ENCODE measurements at regions not wholly inside any gene's neighbourhood (a gene's known extent, or its start where the extent isn't known, plus 50 kb on each side); places are given as distances from the start of the nearest gene placed in this dataset.

- no peak for DNase-seq
- Histone ChIP-seq H3K27ac (no peak overlapping the region), H3K27me3 (replicated peaks; ENCODE audit: insufficient read depth) (no peaks in the 10 kb centered on the region), H3K36me3 (ENCODE audit: low read depth) (no peaks in the 10 kb centered on the region), H3K4me1 (ENCODE audit: insufficient read depth) (no peaks in the 10 kb centered on the region), H3F3A (ENCODE audit: insufficient read depth) (no peaks in the 10 kb centered on the region), H4K20me1 (ENCODE audit: insufficient read depth) (no peaks in the 10 kb centered on the region), H3K9me2 (ENCODE audit: insufficient read depth) (no peaks in the 10 kb centered on the region), H3K79me2 (ENCODE audit: insufficient read depth) (no peaks in the 10 kb centered on the region), H2AFZ (no peak overlapping the region), H3K4me3 (no peak overlapping the region), H3K9ac (no peak overlapping the region), H3K9me3 (ENCODE audit: low read depth) (no peaks in the 10 kb centered on the region), H3K4me2 (ENCODE audit: unreplicated experiment) (no peak overlapping the region)
- 56 to 60% methylated on average over 9 of the region's 9 CpGs for WGBS, 2 experiments (ENCODE audit: low coverage in 1 of 2, low lambda C conversion rate in 2 of 2, missing lambda C conversion rate in 2 of 2)
- in situ Hi-C loops (cut with MboI) = no loop called here
- TF ChIP-seq EZH2 (IDR thresholded peaks at IDR 0.05; ENCODE audit: insufficient read depth, poor library complexity, severe bottlenecking) = no peak
- no peak for TF ChIP-seq EZH2phosphoT487 (IDR thresholded peaks at IDR 0.05; ENCODE audit: insufficient read depth, low read depth)
Measured at GRCh38 chr18:69217196-69218000, 183.3 kb upstream of the DOK6 start.

DNA sequence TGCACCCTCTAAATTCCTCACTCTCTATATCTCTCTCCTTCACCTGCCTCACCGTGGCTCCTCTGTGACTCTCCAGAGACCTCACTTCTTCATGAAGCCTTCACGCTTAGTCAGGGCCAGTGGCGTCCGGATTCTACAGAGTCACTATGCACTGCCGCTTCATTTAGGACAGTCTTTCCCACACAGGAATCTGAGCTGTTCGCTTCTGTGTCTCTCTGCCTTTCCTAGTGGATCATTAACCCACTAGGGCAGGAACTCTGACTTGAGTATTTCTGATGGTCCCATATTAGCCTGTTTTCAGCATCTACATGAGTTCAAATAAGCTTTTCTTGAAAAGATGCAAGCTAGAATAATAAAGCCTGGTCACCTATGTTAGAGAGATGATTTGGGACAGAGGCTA is 180.2 kb upstream of the DOK6 start:
- no peak for DNase-seq
- H4K20me1 ChIP-seq (ENCODE audit: insufficient read depth) = no peaks in the 10 kb centered on the region
- H3K27me3 ChIP-seq (replicated peaks; ENCODE audit: insufficient read depth) = no peaks in the 10 kb centered on the region

GRCh38 chr18:69222089-69222488 is 178.6 kb upstream of the DOK6 start:
- no peak overlapping the region for H3K4me2 ChIP-seq (ENCODE audit: unreplicated experiment)
- H3K9me3 ChIP-seq (ENCODE audit: low read depth) = no peaks in the 10 kb centered on the region
- H3K9ac ChIP-seq = no peak overlapping the region
- H2AFZ ChIP-seq = no peak overlapping the region
- no peak overlapping the region for H3K27ac ChIP-seq
- no peak for DNase-seq
- in situ Hi-C loops (cut with MboI) = no loop called here
- H3K79me2 ChIP-seq (ENCODE audit: insufficient read depth) = no peaks in the 10 kb centered on the region
- no peaks in the 10 kb centered on the region for H4K20me1 ChIP-seq (ENCODE audit: insufficient read depth)
- TF ChIP-seq EZH2phosphoT487 (IDR thresholded peaks at IDR 0.05; ENCODE audit: insufficient read depth, low read depth) (no peak), EZH2 (IDR thresholded peaks at IDR 0.05; ENCODE audit: insufficient read depth, poor library complexity, severe bottlenecking) (no peak)
- H3K36me3 ChIP-seq (ENCODE audit: low read depth) = no peaks in the 10 kb centered on the region
- H3K27me3 ChIP-seq (replicated peaks; ENCODE audit: insufficient read depth) = no peaks in the 10 kb centered on the region
- no peaks in the 10 kb centered on the region for H3K9me2 ChIP-seq (ENCODE audit: insufficient read depth)
- no peak overlapping the region for H3K4me3 ChIP-seq
- WGBS, 2 experiments (ENCODE audit: low coverage in 1 of 2, low lambda C conversion rate in 2 of 2, missing lambda C conversion rate in 2 of 2) = 84 to 88% methylated on average over 4 of the region's 4 CpGs
- H3K4me1 ChIP-seq (ENCODE audit: insufficient read depth) = no peaks in the 10 kb centered on the region
- H3F3A ChIP-seq (ENCODE audit: insufficient read depth) = no peaks in the 10 kb centered on the region

More for the DNA sequence above, 180.2 kb upstream of the DOK6 start:
- no peaks in the 10 kb centered on the region for H3K9me2 ChIP-seq (ENCODE audit: insufficient read depth)
- no peak overlapping the region for H3K4me2 ChIP-seq (ENCODE audit: unreplicated experiment)
- H3K9ac ChIP-seq = no peak overlapping the region
- no peaks in the 10 kb centered on the region for H3F3A ChIP-seq (ENCODE audit: insufficient read depth)
- H3K27ac ChIP-seq = no peak overlapping the region
- H3K79me2 ChIP-seq (ENCODE audit: insufficient read depth) = no peaks in the 10 kb centered on the region
- no peaks in the 10 kb centered on the region for H3K9me3 ChIP-seq (ENCODE audit: low read depth)
- H3K4me3 ChIP-seq = no peak overlapping the region
- H2AFZ ChIP-seq = no peak overlapping the region
- H3K36me3 ChIP-seq (ENCODE audit: low read depth) = no peaks in the 10 kb centered on the region
- no peak for TF ChIP-seq EZH2 (IDR thresholded peaks at IDR 0.05; ENCODE audit: insufficient read depth, poor library complexity, severe bottlenecking)
- TF ChIP-seq EZH2phosphoT487 (IDR thresholded peaks at IDR 0.05; ENCODE audit: insufficient read depth, low read depth) = no peak
- H3K4me1 ChIP-seq (ENCODE audit: insufficient read depth) = no peaks in the 10 kb centered on the region
- 80 to 88% methylated on average over 6 of the region's 6 CpGs for WGBS, 2 experiments (ENCODE audit: low coverage in 1 of 2, low lambda C conversion rate in 2 of 2, missing lambda C conversion rate in 2 of 2)
- in situ Hi-C loops (cut with MboI) = no loop called here

- TF ChIP-seq EZH2phosphoT487 (IDR thresholded peaks at IDR 0.05; ENCODE audit: insufficient read depth, low read depth) (no peak), EZH2 (IDR thresholded peaks at IDR 0.05; ENCODE audit: insufficient read depth, poor library complexity, severe bottlenecking) (no peak)
- Histone ChIP-seq H4K20me1 (ENCODE audit: insufficient read depth) (no peaks in the 10 kb centered on the region), H3K4me2 (ENCODE audit: unreplicated experiment) (no peak overlapping the region), H3K36me3 (ENCODE audit: low read depth) (no peaks in the 10 kb centered on the region), H3K9ac (no peak overlapping the region), H3K9me3 (ENCODE audit: low read depth) (no peaks in the 10 kb centered on the region), H3K4me3 (no peak overlapping the region), H3K27me3 (replicated peaks; ENCODE audit: insufficient read depth) (no peaks in the 10 kb centered on the region), H3K4me1 (ENCODE audit: insufficient read depth) (peaks cover 18% of the 10 kb centered on the region), H3K27ac (no peak overlapping the region), H2AFZ (no peak overlapping the region), H3F3A (ENCODE audit: insufficient read depth) (no peaks in the 10 kb centered on the region), H3K9me2 (ENCODE audit: insufficient read depth) (no peaks in the 10 kb centered on the region), H3K79me2 (ENCODE audit: insufficient read depth) (no peaks in the 10 kb centered on the region)
- in situ Hi-C loops (cut with MboI) = no loop called here
- 92 to 95% methylated on average over 1 of the region's 1 CpG for WGBS, 2 experiments (ENCODE audit: low coverage in 1 of 2, low lambda C conversion rate in 2 of 2, missing lambda C conversion rate in 2 of 2)
- DNase-seq = no peak
Measured at GRCh38 chr18:69226971-69227370, 173.7 kb upstream of the DOK6 start.
